ENCODE measurements at regions not wholly inside any gene's neighbourhood (a gene's known extent, or its start where the extent isn't known, plus 50 kb on each side); places are given as distances from the start of the nearest gene placed in this dataset.

DNA sequence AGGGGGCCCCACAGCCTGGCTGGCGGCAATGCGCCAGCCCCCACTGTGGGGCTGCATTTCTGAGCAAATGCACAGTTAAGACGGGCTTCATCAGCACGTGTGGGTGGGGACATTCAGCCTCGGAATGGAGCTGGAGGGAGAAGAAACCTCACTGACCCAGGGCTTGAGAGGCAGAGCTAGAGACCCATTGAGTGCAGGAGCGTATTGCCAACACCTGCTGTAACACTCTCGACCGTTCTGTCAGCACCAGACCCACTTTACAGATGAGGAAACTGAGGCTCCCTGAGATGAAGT lies 200.9 kb upstream of the RAB6C start:
- H3K9me3 ChIP-seq (ENCODE audit: control insufficient read depth in 2 of 2, insufficient read depth in 1 of 2, low read length in 1 of 2) = no peaks in the 10 kb centered on the region
- no peaks in the 10 kb centered on the region for H3K27me3 ChIP-seq (ENCODE audit: control insufficient read depth in 2 of 2, insufficient read depth in 1 of 2, low read length in 1 of 2)
- no peak for DNase-seq (ENCODE audit: low read depth in 6 of 9, low spot score in 9 of 9)
- H3K4me1 ChIP-seq (ENCODE audit: control insufficient read depth in 2 of 2, insufficient read depth in 2 of 2, low read length in 2 of 2) = no peaks in the 10 kb centered on the region
- 95% methylated on average over 8 of the region's 8 CpGs for WGBS
- H3K4me3 ChIP-seq (ENCODE audit: low read length in 2 of 2) = no peak overlapping the region
- H3K36me3 ChIP-seq (ENCODE audit: control insufficient read depth in 2 of 2, insufficient read depth in 2 of 2, low read length in 1 of 2) = no peaks in the 10 kb centered on the region
- H3K27ac ChIP-seq (ENCODE audit: low read depth in 1 of 2, low read length in 1 of 2) = no peak overlapping the region

DNA sequence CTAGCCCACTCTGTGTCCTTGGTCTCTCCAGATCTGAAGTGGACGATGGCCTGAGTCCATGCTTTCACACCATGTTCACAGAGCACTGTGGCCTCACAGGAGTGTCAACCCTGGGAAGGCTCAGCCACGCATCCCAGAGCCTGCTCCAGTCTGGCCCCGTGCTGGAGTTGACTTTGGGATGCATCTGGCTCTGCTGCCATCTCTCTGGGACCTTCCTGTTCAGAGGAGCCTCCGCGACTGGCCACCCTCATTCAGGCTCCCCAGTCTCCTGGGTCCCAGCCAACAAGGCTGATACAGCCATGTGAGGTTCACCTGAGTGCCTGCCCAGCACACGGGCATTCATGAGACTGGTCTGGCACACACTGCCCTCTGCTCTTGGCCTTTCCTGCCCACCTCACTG lies 199.7 kb upstream of the RAB6C start:
- Histone ChIP-seq H3K27me3 (ENCODE audit: control insufficient read depth in 2 of 2, insufficient read depth in 1 of 2, low read length in 1 of 2) (no peaks in the 10 kb centered on the region), H3K4me1 (ENCODE audit: control insufficient read depth in 2 of 2, insufficient read depth in 2 of 2, low read length in 2 of 2) (no peaks in the 10 kb centered on the region), H3K4me3 (ENCODE audit: low read length in 2 of 2) (no peak overlapping the region), H3K36me3 (ENCODE audit: control insufficient read depth in 2 of 2, insufficient read depth in 2 of 2, low read length in 1 of 2) (no peaks in the 10 kb centered on the region), H3K9me3 (ENCODE audit: control insufficient read depth in 2 of 2, insufficient read depth in 1 of 2, low read length in 1 of 2) (no peaks in the 10 kb centered on the region), H3K27ac (ENCODE audit: low read depth in 1 of 2, low read length in 1 of 2) (no peak overlapping the region)
- WGBS = 94% methylated on average over 6 of the region's 6 CpGs
- no peak for DNase-seq (ENCODE audit: low read depth in 6 of 9, low spot score in 9 of 9)

DNA sequence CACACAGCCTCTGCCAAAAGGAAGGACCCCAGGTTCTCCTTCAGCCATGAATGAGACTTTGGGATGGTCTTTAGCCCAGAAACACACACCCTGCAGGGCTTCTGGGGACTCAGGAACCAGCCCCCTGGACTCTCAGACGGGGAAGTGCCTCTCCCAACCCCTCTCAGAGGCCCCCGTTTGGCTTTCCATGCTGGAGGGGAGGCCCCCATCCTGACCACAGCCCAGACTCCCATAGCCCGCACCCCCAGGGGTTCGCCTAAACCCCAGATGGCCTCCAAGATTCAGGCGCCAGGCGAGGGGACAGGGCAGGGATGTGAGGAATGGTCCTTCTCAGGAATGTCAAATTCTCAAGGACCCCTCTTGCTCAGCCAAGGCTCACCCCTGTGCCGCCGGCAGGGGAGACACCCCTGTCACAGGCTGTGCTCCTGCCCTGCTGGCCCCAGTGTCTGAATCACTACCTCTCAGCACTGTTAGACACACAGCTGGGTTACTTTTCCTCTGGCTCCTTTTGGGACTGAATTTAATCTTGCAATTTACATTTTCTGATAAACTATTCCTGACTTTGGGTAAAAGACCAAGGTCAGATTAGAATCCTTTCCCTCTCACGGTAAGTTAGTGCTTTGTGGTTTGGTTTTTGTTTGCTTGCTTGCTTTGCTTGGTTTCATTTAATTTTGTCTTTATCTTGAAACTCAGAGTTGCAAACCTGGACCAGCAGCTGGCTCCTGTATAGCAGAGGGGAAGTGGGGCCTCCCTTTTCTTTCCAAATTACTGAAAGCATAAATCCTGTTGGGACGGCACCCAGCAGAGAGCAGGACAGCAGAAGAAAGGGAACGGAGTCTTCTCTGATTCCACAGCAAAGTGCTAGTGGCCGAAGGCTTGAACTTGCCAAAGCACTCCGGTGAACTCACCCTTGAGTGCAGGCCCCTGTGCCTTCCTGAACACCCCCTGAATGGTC lies 198.9 kb upstream of the RAB6C start:
- no peaks in the 10 kb centered on the region for H3K36me3 ChIP-seq (ENCODE audit: control insufficient read depth in 2 of 2, insufficient read depth in 2 of 2, low read length in 1 of 2)
- 65% methylated on average over 13 of the region's 13 CpGs for WGBS
- no peaks in the 10 kb centered on the region for H3K9me3 ChIP-seq (ENCODE audit: control insufficient read depth in 2 of 2, insufficient read depth in 1 of 2, low read length in 1 of 2)
- DNase-seq (ENCODE audit: low read depth in 6 of 9, low spot score in 9 of 9) = no peak
- no peak overlapping the region for H3K27ac ChIP-seq (ENCODE audit: low read depth in 1 of 2, low read length in 1 of 2)
- H3K4me1 ChIP-seq (ENCODE audit: control insufficient read depth in 2 of 2, insufficient read depth in 2 of 2, low read length in 2 of 2) = no peaks in the 10 kb centered on the region
- no peaks in the 10 kb centered on the region for H3K27me3 ChIP-seq (ENCODE audit: control insufficient read depth in 2 of 2, insufficient read depth in 1 of 2, low read length in 1 of 2)
- H3K4me3 ChIP-seq (ENCODE audit: low read length in 2 of 2) = no peak overlapping the region

DNA sequence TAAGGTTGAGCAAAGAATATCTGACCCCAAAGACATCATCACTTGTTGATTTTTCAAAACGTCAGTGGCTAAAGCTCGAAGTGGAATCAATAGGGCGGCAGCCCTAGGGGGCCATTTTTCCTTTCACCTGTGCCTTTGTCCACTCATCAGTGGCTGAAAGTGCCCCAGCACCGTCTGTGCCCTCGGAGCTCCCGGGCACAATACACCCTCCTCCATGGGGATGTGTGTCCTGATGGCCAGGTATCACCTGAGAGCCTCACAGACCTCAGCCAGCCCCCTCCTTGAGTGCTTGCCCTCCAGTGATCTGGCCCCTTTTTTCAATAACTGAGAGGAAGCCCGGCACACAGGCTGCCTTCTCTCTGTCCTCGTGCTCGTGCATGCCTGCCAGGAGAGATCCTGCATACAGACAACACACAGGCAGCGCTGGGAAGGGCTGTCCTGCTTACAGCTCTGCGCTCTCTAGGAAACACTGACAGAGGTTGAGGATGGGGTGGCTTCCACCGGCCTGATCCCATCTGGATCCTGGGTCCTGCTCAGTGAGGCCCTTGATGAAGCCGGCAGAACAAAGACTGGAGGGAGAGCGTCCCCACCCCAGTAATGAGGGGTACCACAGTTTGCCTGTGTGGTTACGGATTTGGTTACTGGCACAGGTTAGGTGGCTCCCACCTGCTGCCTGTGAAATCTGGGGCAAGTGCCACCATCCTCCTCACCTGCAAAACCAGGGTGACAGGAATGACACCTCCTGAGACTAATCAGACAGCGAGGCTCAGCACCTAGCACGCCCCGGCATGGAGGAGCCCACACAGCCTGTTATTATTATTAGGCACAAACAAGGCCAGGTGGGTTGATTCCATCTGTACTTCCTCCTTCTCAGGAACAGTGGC lies 197.5 kb upstream of the RAB6C start:
- no peaks in the 10 kb centered on the region for H3K4me1 ChIP-seq (ENCODE audit: control insufficient read depth in 2 of 2, insufficient read depth in 2 of 2, low read length in 2 of 2)
- WGBS = 94% methylated on average over 18 of the region's 18 CpGs
- no peaks in the 10 kb centered on the region for H3K9me3 ChIP-seq (ENCODE audit: control insufficient read depth in 2 of 2, insufficient read depth in 1 of 2, low read length in 1 of 2)
- H3K27ac ChIP-seq (ENCODE audit: low read depth in 1 of 2, low read length in 1 of 2) = no peak overlapping the region
- no peak overlapping the region for H3K4me3 ChIP-seq (ENCODE audit: low read length in 2 of 2)
- no peaks in the 10 kb centered on the region for H3K27me3 ChIP-seq (ENCODE audit: control insufficient read depth in 2 of 2, insufficient read depth in 1 of 2, low read length in 1 of 2)
- no peak for DNase-seq (ENCODE audit: low read depth in 6 of 9, low spot score in 9 of 9)
- no peaks in the 10 kb centered on the region for H3K36me3 ChIP-seq (ENCODE audit: control insufficient read depth in 2 of 2, insufficient read depth in 2 of 2, low read length in 1 of 2)

DNA sequence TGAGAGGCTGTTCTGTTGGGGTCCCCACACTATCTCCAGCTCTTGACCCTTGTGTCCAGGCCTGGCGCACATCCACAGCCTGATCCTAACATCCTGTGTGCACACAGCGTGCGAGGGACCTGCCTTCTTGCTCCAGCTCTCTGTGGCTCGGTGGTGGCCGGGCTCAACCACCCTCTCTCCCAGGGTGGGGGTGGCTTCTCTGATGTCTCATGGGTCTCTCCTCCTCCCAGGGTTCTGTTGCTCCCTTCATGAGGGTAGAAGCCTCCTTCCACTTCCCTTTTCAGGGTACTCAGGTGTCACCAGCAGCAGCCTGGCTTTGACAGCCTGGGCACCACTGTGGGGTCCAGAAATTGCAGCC lies 196.9 kb upstream of the RAB6C start:
- no peaks in the 10 kb centered on the region for H3K9me3 ChIP-seq (ENCODE audit: control insufficient read depth in 2 of 2, insufficient read depth in 1 of 2, low read length in 1 of 2)
- H3K27me3 ChIP-seq (ENCODE audit: control insufficient read depth in 2 of 2, insufficient read depth in 1 of 2, low read length in 1 of 2) = no peaks in the 10 kb centered on the region
- H3K36me3 ChIP-seq (ENCODE audit: control insufficient read depth in 2 of 2, insufficient read depth in 2 of 2, low read length in 1 of 2) = no peaks in the 10 kb centered on the region
- 88% methylated on average over 5 of the region's 5 CpGs for WGBS
- no peaks in the 10 kb centered on the region for H3K4me1 ChIP-seq (ENCODE audit: control insufficient read depth in 2 of 2, insufficient read depth in 2 of 2, low read length in 2 of 2)
- no peak for DNase-seq (ENCODE audit: low read depth in 6 of 9, low spot score in 9 of 9)
- H3K4me3 ChIP-seq (ENCODE audit: low read length in 2 of 2) = no peak overlapping the region
- H3K27ac ChIP-seq (ENCODE audit: low read depth in 1 of 2, low read length in 1 of 2) = no peak overlapping the region

DNA sequence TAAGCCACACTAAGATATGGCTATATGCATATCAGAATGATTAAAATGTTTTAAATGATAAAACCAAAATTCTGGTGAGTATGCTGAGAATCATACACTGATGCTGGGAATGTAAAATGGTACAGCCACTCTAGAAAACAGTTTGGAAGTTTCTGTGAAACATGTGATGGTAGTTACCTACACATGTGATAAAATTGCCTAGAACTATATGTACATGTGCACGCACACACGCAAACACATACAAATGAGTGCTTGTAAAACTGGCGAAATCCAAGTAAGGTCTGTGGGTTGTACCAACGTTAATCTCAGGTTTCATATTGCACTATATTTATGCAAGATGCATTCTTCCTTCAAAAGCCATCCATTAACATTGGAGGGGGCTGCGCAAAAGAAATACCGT lies 195.0 kb upstream of the RAB6C start:
- Histone ChIP-seq H3K27ac (ENCODE audit: low read depth in 1 of 2, low read length in 1 of 2) (no peak overlapping the region), H3K27me3 (ENCODE audit: control insufficient read depth in 2 of 2, insufficient read depth in 1 of 2, low read length in 1 of 2) (no peaks in the 10 kb centered on the region), H3K4me1 (ENCODE audit: control insufficient read depth in 2 of 2, insufficient read depth in 2 of 2, low read length in 2 of 2) (no peaks in the 10 kb centered on the region), H3K36me3 (ENCODE audit: control insufficient read depth in 2 of 2, insufficient read depth in 2 of 2, low read length in 1 of 2) (no peaks in the 10 kb centered on the region), H3K4me3 (ENCODE audit: low read length in 2 of 2) (no peak overlapping the region), H3K9me3 (ENCODE audit: control insufficient read depth in 2 of 2, insufficient read depth in 1 of 2, low read length in 1 of 2) (no peaks in the 10 kb centered on the region)
- no peak for DNase-seq (ENCODE audit: low read depth in 6 of 9, low spot score in 9 of 9)
- WGBS = 96% methylated on average over 6 of the region's 6 CpGs

DNA sequence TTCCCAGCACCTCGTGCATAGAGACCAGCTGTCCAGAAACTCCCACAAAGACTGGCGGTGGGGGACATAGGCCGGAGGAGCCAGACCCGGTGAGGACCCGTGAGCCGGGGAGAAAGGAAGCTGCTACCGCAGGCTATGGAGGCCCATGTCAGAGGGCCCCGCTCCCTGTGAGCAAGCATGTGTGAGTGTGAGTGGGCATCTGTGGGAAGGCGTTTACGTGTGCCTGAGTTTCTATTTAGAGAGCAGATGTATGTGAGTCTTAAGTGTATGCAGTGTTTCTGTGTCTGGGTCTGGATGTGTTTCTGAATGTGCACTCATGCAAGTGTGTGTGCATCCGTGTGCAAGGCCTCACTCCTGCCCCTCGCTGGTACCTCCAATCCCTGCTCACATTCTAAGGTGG lies 187.8 kb upstream of the RAB6C start:
- Histone ChIP-seq H3K4me1 (ENCODE audit: control insufficient read depth in 2 of 2, insufficient read depth in 2 of 2, low read length in 2 of 2) (no peaks in the 10 kb centered on the region), H3K27ac (ENCODE audit: low read depth in 1 of 2, low read length in 1 of 2) (no peak overlapping the region), H3K27me3 (ENCODE audit: control insufficient read depth in 2 of 2, insufficient read depth in 1 of 2, low read length in 1 of 2) (no peaks in the 10 kb centered on the region), H3K36me3 (ENCODE audit: control insufficient read depth in 2 of 2, insufficient read depth in 2 of 2, low read length in 1 of 2) (no peaks in the 10 kb centered on the region), H3K9me3 (ENCODE audit: control insufficient read depth in 2 of 2, insufficient read depth in 1 of 2, low read length in 1 of 2) (no peaks in the 10 kb centered on the region), H3K4me3 (ENCODE audit: low read length in 2 of 2) (no peak overlapping the region)
- 98% methylated on average over 12 of the region's 12 CpGs for WGBS
- no peak for DNase-seq (ENCODE audit: low read depth in 6 of 9, low spot score in 9 of 9)

DNA sequence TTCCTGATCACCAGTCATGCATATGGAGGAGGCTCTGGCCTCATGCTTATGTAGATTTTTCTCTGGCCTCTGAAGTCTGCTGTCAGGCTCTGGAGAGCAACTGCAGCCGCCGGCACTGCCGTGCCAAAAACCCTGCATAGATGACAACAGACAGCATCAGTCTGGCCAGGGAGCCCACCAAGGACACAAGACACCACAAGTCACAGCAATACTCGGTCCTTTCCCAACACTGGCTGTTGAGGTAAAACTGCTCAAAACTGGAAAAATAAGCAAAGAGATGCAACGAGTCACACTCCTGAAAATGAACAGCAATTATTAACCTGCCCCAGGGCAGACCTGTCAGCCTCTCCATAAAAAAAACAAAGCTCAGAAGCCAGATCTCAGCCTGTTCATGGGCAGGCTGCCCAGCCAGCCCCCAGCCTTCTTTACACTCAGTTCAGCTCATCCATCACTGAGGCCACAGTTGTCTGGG lies 186.0 kb upstream of the RAB6C start:
- H3K4me1 ChIP-seq (ENCODE audit: control insufficient read depth in 2 of 2, insufficient read depth in 2 of 2, low read length in 2 of 2) = no peaks in the 10 kb centered on the region
- H3K4me3 ChIP-seq (ENCODE audit: low read length in 2 of 2) = no peak overlapping the region
- H3K27ac ChIP-seq (ENCODE audit: low read depth in 1 of 2, low read length in 1 of 2) = no peak overlapping the region
- no peaks in the 10 kb centered on the region for H3K9me3 ChIP-seq (ENCODE audit: control insufficient read depth in 2 of 2, insufficient read depth in 1 of 2, low read length in 1 of 2)
- H3K36me3 ChIP-seq (ENCODE audit: control insufficient read depth in 2 of 2, insufficient read depth in 2 of 2, low read length in 1 of 2) = no peaks in the 10 kb centered on the region
- H3K27me3 ChIP-seq (ENCODE audit: control insufficient read depth in 2 of 2, insufficient read depth in 1 of 2, low read length in 1 of 2) = no peaks in the 10 kb centered on the region
- DNase-seq (ENCODE audit: low read depth in 6 of 9, low spot score in 9 of 9) = no peak
- WGBS = 93% methylated on average over 5 of the region's 5 CpGs

DNA sequence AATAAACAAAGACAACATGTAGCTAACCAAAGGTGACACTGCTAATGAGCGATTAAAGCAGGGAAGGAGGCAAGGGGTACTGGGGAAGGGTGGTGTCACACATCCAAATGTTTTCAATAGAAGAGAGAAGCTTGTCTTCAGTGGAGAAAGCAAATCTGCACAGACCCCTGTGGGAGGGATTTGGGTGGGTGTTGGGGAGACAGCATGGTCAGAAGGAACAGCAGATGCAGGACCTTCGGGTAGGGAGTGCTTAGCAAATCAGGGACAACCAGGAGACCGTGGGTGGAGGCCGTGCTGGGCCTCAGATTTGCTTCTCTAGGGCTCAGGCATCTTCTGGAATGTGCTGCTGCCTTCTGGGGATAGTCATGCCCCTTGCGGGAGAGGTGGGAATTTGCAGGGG lies 185.3 kb upstream of the RAB6C start:
- H3K4me3 ChIP-seq (ENCODE audit: low read length in 2 of 2) = no peak overlapping the region
- no peak overlapping the region for H3K27ac ChIP-seq (ENCODE audit: low read depth in 1 of 2, low read length in 1 of 2)
- no peaks in the 10 kb centered on the region for H3K9me3 ChIP-seq (ENCODE audit: control insufficient read depth in 2 of 2, insufficient read depth in 1 of 2, low read length in 1 of 2)
- 71% methylated on average over 5 of the region's 5 CpGs for WGBS
- no peak for DNase-seq (ENCODE audit: low read depth in 6 of 9, low spot score in 9 of 9)
- no peaks in the 10 kb centered on the region for H3K27me3 ChIP-seq (ENCODE audit: control insufficient read depth in 2 of 2, insufficient read depth in 1 of 2, low read length in 1 of 2)
- no peaks in the 10 kb centered on the region for H3K4me1 ChIP-seq (ENCODE audit: control insufficient read depth in 2 of 2, insufficient read depth in 2 of 2, low read length in 2 of 2)
- no peaks in the 10 kb centered on the region for H3K36me3 ChIP-seq (ENCODE audit: control insufficient read depth in 2 of 2, insufficient read depth in 2 of 2, low read length in 1 of 2)

Data from thymus (tissue), 11 donors.